ENCODE measurements at regions not wholly inside any gene's neighbourhood (a gene's known extent, or its start where the extent isn't known, plus 50 kb on each side); places are given as distances from the start of the nearest gene placed in this dataset.

DNA sequence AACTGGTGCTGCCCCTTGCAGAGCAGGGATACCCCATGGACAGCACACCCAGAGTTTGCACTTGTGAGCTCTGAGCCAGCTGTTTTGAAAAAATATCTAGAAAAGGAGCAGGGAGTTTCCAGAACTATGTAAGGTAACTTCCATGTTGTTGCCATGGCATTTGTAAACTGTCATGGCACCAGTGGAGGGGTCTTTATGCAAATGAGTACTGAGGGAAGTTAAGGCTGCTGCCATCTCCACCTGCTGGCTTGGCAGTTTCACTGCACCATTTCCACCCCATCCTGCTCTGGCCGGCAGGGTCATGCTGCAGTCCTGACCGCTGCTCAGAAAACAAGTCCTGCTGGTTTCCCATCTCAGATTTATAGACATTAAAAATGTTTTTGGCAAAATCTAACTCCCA lies 52.3 kb upstream of the SNTG2 start:
- no peak for DNase-seq (ENCODE audit: low read depth)

DNA sequence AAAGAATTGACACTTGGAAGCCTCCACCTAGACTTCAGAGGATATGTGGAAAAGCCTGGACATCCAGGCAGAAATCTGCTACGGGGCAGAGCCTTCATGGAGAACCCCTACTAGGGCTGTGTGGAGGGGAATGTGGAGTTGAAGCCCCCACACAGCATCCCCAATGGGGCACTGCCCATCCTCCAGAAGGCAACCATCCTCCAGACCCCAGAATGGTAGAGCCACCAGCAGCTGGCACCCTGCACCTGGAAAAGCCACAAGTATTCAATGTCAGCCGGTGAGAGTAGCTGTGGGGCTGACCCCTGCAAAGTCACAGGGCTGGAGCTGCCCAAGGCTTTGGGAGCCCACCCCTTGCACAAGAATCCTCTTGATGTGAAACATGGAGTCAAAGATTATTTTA lies 53.6 kb upstream of the SNTG2 start:
- no peak for DNase-seq (ENCODE audit: low read depth)

DNA sequence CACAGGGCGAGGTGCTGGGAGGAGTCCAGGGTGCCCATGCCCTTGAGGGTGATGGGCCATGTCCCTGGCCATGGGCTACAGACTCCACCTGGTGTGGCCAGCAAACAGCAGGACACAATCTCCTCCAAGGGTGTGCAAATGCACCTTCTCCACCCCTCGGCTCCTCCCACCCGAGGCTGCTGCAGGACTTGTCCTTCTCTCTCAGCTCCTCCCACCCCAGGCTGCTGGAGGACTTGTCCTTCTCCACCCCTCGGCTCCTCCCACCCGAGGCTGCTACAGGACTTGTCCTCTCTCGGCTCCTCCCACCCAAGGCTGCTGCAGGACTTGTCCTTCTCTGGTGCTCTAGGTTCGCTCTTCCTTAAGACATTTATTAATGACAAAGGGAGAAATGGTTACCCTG lies 57.3 kb upstream of the SNTG2 start:
- no peak for DNase-seq (ENCODE audit: low read depth)

DNA sequence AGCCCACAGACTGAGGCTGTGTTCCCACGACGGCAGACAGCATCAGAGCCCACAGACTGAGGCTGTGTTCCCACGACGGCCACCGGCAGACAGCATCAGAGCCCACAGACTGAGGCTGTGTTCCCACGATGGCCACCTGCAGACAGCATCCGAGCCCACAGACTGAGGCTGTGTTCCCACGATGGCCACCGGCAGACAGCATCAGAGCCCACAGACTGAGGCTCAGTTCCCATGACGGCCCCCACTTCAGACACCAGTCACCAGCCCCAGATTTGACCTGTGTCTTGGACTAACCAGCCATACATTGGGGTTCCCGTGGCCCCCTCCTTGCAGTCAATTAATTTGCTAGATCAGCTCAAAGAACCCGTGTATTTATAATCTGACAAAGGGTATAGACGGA lies 57.8 kb upstream of the SNTG2 start:
- DNase-seq (ENCODE audit: low read depth), result no peak

DNA sequence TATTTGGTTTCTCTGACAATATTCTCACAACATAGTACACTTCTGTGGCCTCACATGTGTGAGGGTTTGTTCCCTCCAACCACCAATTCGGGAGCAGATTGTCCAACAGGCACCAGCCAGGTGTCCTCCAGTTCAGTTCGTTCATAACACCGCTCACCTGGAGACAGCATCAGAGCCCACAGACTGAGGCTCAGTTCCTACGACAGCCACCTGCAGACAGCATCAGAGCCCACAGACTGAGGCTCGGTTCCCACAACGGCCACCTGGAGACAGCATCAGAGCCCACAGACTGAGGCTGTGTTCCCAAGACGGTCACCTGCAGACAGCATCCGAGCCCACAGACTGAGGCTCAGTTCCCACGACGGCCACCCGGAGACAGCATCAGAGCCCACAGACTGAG lies 58.2 kb upstream of the SNTG2 start:
- no peak for DNase-seq (ENCODE audit: low read depth)

DNA sequence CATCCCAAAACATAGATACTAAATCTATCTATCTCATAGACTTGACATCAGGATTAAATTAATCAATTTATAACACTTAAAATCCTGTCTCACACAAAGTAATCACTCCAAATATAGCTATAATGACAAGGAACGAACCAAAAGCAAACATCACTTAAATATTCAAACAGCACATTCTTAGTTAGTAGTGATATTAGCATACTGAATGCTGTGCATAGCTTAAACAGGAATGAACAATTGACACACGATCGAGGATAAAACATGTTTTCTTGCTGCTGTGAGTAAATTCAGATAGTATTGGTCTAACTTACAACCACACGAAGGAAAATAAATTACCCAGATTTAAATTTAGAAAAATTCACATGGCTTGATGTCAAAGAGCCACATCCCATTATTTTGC lies 58.9 kb upstream of the SNTG2 start:
- no peak for DNase-seq (ENCODE audit: low read depth)

DNA sequence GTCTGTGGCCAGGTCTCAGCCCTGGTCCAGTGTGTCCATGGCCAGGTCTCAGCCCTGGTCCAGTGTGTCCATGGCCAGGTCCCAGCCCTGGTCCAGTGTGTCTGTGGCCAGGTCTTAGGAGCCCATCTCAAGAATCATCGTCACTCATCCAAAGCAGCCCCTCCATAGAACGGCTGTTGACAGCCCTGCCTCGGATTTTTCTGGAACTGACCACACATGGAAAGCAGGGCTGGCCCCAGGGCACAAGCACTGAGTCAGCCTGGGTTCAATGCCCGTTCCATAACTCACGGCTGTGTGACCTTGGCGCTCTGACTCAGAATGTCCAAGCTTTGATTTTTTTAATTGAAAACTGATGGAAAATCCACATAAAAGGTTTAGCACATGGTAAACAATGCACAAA lies 59.9 kb upstream of the SNTG2 start:
- DNase-seq (ENCODE audit: low read depth), result peak; percentile 5

DNA sequence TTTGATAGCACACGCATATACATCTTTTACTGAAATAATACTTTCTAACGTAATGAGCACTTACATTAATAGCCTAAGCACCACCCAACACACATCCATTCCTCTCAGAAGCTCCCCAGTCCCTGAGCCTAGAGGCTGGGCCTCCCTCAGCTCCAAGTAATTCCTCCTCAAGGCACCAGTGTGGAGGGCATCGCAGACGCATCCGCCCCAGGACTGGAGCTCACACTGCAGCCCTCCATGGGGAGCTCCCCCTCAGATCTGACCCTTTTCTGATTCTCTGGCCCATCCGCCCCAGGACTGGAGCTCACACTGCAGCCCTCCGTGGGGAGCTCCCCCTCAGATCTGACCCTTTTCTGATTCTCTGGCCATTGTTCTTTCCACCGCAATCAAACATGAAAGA lies 60.4 kb upstream of the SNTG2 start:
- no peak for DNase-seq (ENCODE audit: low read depth)

DNA sequence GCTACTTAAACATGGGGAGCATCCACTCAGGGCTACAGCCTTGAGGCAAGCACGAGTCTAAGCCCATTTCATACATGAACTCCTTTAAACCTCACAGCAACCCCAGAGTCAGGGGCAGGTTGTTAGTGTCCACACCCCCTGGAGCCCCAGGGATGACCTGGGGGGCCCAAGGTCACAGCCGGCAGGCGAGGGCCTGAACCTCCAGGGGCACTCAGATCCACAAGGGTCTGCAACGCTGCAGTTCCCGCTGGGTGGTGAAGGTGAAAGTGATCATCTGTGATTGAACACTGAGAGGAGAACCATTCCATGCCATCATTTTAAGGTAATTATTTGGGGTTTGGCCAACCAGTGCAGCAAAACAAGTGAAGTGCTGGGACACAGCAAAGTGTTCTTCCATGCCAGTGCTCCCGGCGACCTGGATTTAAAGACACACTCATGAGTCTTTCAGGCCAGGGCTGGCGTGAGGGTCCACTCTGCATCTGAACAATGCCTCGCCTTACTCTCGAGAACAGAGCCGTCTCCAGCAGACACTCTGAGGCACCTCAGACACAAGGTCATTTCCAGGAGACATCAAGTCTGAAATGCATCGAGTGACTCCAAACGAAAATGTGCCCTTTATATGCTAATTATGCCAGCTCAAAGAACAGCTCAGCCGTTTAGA lies 61.6 kb upstream of the SNTG2 start:
- no peak for DNase-seq (ENCODE audit: low read depth)

DNA sequence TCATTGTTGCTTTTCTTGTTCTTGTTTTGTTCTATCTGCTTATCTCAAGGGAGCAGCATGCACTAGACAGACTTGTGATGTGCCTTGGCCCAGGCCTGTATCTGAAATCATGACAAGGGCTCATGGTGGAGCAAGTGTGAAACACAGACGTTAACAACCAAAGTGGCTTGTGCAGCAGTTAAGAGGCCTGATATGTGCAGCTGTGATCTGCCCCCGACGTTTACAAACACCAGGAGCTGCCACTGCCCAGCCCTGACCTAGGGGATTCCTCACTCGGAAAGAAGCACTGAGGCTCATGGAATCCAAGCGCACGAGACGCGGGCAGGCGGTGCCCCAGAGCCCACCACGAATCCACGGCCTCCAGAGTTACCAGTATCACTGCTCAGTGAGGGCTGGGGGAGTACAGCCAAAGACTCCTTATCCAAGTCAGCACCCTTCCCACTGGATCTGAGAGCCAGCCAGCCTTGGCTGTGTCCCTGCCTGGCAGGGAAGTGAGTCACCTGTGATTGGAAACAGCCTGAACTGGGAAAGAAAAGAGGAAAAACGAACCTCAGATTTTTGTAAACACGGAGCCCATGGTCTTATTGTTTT lies 62.3 kb upstream of the SNTG2 start:
- no peak for DNase-seq (ENCODE audit: low read depth)

DNA sequence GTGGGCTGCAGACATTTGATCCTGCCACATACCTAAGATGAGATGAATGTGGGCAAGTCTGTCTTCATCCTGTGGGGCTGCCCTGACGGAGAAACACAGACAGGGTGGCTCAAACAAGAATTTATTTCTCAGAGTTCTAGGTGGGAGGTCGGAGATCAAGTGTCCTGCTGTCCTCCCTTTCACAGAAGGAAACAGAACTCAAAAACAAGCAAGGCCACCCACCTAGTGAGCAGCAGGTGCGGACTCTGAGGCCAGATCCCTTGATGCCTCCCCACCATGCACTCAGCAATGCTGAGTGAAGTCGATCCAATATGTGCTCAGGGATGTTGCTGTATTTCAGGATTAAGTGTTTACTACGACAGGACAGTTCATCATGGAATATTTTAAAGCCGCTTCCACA lies 63.0 kb upstream of the SNTG2 start:
- no peak for DNase-seq (ENCODE audit: low read depth)

DNA sequence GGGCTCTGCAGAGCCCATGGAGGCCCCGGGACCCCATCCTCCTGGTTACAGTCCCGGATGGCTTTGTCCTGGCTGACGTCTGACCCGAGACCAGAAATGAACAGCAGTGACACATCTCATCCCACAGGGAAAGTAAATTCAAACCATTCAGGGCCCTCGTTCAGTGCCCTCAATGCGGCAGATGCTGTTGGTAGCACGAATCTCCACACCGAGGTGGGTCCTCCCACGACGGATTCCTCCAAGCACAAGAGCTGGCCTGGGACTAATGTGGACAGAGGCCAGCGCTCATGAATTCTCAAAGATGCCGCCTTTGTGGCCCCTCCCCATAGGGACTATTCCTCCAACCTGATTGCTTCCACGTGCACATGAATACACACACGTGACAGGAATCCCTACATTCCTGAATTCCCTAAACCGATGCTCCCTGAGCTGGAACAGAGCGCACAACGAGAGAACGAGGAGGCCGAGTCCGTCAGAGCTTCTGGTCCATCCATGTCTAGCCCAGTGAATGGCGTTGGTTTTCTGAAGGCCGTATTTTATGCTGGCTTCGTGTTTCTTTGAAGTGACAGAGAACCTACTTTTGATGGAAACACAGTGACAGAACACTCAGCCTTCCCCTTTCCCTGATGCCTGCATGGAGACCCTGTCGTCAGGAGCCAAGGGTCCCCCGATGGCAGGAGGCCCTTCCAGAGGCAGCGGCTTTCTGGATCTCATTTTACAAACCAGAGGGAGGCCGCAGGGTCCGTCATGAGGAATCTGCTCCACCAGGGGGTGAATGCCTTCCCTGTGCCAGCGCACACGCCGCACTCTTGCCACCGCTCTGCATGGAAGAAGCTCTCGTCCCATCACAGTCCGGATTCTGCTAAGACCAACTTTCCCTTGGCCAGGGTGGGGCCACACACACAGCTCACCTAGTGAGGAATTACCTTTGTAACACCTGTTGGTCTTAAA lies 64.3 kb upstream of the SNTG2 start:
- no peak for DNase-seq (ENCODE audit: low read depth)

DNA sequence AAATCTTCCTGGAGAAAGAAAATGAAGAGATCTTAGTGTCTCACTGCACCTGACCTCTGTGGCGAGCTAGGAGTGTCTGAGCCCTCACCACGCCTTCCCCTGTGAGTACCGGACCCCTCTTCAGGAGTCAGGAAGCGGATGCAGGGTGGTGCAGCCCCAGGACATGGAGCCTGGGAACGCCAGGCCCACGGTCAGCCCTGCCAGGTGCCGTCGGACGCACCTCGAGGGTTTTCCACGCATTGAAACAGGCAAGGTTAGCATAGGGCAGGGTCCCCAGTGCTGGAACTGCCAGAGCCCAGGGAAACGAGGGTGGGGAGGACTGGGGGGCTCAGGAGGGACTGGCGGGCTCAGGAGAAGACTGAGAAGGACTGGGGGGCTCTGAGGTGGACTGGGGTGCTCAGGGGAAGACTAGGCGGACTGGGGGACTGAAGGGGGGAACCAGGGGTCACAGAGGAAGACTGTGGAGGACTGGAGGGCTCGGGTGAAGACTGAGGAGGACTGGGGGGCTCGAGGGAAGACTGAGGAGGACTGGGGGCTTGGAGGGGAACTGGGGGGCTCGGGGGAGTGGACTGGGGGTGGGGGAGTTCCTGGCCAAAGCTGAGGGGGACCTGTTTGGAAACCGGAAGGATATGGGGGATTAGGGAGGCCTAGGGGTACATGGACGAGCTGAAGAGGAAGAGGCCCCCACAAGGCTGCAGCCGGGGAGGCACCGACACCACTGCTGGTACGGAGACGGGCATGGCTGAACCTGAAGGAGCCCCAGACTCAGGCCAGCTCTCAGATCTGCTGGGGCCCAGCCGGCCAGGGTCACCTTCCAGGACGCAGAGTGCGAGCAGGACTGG lies 65.2 kb upstream of the SNTG2 start:
- DNase-seq (ENCODE audit: low read depth), result no peak

DNA sequence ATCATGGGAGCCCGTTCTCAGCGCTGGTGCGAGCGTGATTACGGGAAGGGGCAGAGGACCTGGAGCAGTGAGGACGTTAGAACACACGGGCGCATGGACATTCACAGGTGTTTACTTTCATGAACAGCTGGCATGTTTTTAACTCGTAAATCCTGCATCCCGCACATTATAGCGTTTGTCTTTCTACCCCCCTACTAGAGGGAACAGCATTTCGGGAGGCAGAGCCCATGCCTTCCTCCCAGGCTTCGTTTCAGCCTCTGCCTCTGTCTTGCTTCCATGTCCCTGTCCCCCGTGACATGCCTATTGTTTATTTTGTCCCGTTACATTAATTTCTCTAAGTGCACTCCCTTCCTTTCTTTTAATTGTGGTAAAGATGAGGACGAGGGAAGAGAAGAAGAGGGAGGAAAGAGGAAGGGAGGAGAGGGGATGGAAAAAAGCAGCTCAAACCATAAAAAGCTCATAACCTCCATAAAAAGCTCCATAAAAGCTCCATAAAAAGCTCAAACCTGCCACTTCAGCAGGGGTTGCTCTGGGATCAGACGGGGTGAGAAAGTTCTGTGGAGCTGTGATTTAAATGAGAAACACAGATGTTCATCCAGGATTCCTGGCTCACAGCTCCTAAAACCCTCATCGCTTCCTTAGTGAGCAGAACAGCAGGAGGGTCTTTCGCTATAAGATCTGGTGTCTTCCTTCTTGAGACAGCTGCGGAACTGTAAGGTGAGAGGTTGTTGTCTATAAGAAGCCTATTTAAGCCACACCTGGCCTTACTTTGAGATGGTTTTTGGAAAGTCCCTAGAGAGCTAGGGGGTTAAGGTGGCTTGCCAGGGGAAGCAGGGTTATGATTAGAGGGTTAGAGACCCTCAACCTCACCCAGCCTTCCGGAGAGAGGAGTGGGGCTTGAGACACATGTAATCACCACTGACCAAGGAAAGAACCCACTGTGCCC lies 66.6 kb upstream of the SNTG2 start:
- DNase-seq (ENCODE audit: low read depth), result no peak

DNA sequence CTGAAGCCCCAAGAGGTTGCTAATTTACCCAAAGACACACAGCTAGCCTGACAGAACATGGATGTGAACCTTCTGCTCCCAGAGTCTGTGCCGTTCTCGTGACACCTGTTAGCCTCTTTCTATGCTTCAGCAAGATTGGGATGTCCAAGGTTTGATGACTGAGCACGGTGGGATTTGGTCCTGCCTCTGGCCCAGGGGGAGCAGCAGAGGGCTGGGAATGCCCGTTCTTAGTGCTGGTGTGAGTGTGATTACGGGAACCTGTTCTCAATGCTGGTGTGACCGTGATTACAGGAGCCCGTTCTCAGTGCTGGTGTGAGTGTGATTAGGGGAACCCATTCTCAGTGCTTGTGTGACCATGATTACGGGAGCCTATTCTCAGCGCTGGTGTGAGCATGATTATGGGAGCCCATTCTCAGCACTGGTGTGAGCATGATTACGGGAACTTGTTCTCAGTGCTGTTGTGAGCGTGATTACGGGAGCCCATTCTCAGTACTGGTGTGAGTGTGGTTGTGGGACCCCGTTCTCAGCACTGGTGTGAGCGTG lies 67.3 kb upstream of the SNTG2 start:
- DNase-seq (ENCODE audit: low read depth), result no peak

DNA sequence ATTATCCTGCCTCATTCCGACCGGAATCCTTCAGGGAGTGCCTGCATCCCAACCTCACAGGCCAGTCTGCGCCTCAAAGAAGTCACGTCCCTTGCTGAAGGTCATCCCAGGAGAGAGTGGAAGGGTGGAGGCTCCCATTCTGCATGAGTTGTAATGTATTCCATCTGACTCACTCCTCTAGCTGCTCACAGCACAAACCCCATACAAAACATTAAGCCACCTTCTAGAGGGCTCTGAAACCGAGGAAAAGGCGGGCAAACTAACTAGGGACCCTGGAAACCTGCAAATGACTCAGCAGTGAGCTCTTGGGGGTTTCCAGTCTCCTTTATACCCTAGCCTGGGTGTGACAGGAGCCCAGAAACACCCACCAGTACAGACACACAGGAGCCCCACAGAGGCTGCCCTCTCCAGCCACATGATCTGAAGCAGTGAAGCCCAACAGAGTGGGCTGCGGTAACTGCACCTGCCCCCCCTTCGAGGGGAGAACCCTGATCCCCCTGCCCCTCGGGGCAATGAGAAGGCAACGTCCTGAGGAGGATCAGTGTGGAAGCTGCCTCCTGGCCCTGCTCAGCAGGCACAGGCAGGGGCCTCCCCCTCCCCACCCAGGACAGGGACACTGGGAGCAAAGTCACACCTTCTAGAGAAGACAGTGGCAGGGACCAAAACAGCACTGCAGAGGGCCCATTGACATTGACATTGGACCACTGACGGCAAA lies 69.3 kb upstream of the SNTG2 start:
- DNase-seq (ENCODE audit: low read depth), result no peak

DNA sequence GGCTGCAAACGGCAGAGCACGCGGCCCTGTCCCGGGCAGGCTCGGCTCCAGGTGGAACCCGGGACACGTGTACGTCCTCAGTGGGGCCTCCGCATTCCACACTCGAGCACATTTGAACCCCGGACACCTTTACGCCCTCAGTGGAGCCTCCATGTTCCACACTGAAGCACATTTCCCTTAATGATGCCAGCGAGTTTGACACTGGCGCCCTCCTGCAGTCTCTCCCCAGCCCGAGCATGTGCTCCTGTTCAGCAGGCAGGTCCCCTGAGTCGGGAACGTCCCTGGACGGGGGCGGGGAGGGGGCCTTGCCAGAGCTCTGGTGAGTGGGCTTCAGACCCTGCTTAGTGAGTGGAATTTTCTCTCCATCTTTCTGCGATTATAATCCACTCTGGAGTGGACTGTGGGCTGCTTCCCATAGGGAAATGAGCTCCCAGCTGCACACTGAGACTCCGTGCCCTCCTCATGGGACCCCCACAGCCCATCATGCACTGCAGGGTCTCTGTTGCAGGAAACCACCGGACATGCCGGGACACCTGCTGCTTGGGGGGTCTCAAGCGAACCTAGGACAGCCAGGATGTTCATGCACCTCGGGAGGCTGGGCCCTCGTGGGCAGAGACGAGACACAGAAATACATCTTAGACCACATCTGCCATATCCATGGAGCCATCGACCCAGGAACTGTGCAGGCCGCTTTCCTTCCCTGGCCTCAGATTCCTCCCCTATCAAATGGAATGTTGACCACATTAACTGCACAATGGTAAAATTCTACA lies 70.3 kb upstream of the SNTG2 start:
- no peak for DNase-seq (ENCODE audit: low read depth)

DNA sequence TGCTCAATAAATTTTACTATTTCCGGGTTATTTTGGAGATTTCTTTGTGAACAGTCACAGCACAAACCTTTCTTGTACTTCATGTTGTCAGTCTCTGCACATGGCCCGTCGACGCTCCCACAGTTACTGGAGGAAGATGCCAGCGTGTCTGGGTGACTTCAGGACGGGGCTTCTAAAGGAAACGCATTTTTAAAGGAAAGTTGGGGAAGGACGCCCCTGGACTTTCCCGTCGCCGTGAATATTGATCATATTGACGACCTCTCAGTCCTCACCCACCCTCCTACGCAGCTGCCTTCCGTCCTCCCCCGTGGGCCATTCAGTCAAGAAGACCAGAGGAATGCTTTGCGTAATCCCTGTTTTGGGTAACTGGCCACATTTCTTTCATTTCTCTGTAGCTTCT lies 71.1 kb upstream of the SNTG2 start:
- DNase-seq (ENCODE audit: low read depth), result no peak

DNA sequence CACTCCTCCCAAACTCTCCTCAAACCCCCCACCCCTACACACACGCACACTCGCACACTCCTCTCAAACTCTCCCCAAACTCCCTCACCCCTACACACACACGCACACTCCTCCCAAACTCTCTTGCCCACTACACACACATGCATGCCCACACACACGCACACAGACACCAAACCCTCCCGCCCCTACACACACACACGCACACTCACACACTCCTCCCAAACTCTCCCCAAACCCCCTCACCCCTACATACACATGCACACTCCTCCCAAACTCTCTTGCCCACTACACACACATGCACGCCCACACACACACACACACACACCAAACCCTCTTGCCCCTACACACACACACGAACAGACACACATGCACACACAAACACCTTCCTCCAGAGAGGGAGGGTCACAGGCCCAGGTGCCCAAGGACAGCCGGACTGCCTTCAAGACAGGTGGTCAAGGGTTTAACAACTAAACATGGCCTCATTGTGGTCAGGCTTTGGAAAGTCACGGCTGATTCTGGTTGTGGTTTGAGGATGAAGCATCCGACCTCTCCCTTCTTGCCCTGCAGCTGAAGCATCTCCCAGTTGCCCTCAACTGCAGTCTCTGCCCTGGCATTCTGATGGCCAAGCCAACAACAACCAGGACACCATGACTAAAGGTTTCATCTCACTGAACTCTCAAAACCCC lies 72.3 kb upstream of the SNTG2 start:
- no peak for DNase-seq (ENCODE audit: low read depth)
